Natural killer cell (primary cell): ENCODE measurements at regions not wholly inside any gene's neighbourhood (a gene's known extent, or its start where the extent isn't known, plus 50 kb on each side); places are given as distances from the start of the nearest gene placed in this dataset.
"Not testable (repeated sequence)": the region's sequence is repeated elsewhere in the genome, so short reads cannot be mapped to it uniquely, and the experiment has no call there.

ENCODE experiments used
- ATAC-seq, 3 donors: fragments of 150-1000 bp in 2 of 3; fragments of 200-7000 bp in 1 of 3; cut with Tn5 transposase; 1 replicate in 1 of 3; 2 replicates in 2 of 3; pipeline ENCODE4 v1.10.0; 2021; ENCODE audit warnings: mild to moderate bottlenecking in 2 of 3, moderate library complexity in 2 of 3
- DNase-seq, 2 donors: peaks; one replicate each; pipeline versions ENCODE4 v3.0.0 to v3.0.0-alpha.2; 2013 to 2021; ENCODE audit warnings: mixed read lengths in 1 of 2
- H3K27ac ChIP-seq: one replicate; pipeline ENCODE4 v1.5.1; 2013; ENCODE audit warnings: mild to moderate bottlenecking, low read length
- H3K27me3 ChIP-seq: one replicate; pipeline ENCODE4 v1.6.1; 2013; ENCODE audit warnings: low read length; ENCODE audit not compliant: control insufficient read depth, insufficient read depth
- H3K36me3 ChIP-seq: one replicate; pipeline ENCODE4 v1.6.1; 2013; ENCODE audit warnings: low read length; ENCODE audit not compliant: control insufficient read depth, insufficient read depth
- H3K4me1 ChIP-seq: one replicate; pipeline ENCODE4 v1.6.1; 2013; ENCODE audit warnings: low read length; ENCODE audit not compliant: control insufficient read depth, insufficient read depth
- H3K4me3 ChIP-seq: one replicate; pipeline ENCODE4 v1.5.1; 2013; ENCODE audit warnings: low read length
- H3K9me3 ChIP-seq: one replicate; pipeline ENCODE4 v1.6.1; 2013; ENCODE audit warnings: low read length; ENCODE audit not compliant: control insufficient read depth, insufficient read depth
- H3K27ac Mint-ChIP-seq, 2 donors: one replicate each; pipeline ENCODE4 v1.8.0; 2022; ENCODE audit warnings: mild to moderate bottlenecking in 2 of 2, mixed read lengths in 2 of 2, moderate library complexity in 1 of 2
- H3K27me3 Mint-ChIP-seq, 2 donors: one replicate each; pipeline ENCODE4 v1.8.0; 2022; ENCODE audit warnings: low read depth in 2 of 2, mixed read lengths in 2 of 2
- H3K36me3 Mint-ChIP-seq: one replicate; pipeline ENCODE4 v1.8.0; 2022; ENCODE audit warnings: mixed read lengths
- H3K4me1 Mint-ChIP-seq, 2 donors: one replicate each; pipeline ENCODE4 v1.8.0; 2022; ENCODE audit warnings: mixed read lengths in 2 of 2
- H3K4me3 Mint-ChIP-seq: one replicate; pipeline ENCODE4 v1.8.0; 2022; ENCODE audit warnings: mild to moderate bottlenecking, moderate library complexity, mixed read lengths
- H3K9me3 Mint-ChIP-seq, 2 donors: one replicate each; pipeline ENCODE4 v1.8.0; 2022; ENCODE audit warnings: mixed read lengths in 2 of 2
- WGBS: methylation state at CpG from one replicate; pipeline ENCODE4 v1.1.7; 2013; ENCODE audit warnings: missing lambda C conversion rate; ENCODE audit not compliant: insufficient coverage; 5-methylcytosine and 5-hydroxymethylcytosine counted together
- intact Hi-C: fragments of 100-400 bp; cut with micrococcal nuclease; formaldehyde crosslinking; loops from one replicate; pipeline ENCODE4 v1.14.2; 2022
- TF ChIP-seq, protein P1 (sequence below): fragments of 200-600 bp; IDR thresholded peaks from one replicate; pipeline ENCODE4 v1.8.0; 2022; ENCODE audit warnings: antibody characterized with exemption

DNA sequence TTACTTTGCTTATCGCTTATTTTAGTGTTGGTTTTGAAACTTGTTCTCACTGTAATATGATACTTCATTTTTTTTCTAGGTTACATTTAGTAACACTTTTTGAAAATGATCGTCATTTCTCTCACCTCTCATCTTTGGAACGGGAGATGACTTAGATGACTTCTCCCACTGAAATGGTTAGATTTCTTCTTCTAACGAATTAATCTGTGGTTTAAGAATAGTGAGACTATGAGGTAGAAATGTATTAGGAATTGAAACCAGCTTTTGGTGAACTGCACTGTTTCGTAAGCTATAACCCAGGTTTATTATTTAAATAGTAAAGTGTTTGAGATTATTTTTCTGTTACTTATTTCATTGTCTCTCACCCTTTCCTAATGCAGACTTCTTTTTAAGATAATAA lies 93.7 kb downstream of the PRR15 start:
- H3K9me3 Mint-ChIP-seq, result no peaks in the 10 kb centered on the region
- H3K4me1 Mint-ChIP-seq, result no peaks in the 10 kb centered on the region
- Histone ChIP-seq H3K27ac (no peak overlapping the region), H3K27me3 (no peaks in the 10 kb centered on the region), H3K9me3 (no peaks in the 10 kb centered on the region), H3K4me3 (no peak overlapping the region), H3K36me3 (no peaks in the 10 kb centered on the region), H3K4me1 (no peaks in the 10 kb centered on the region)
- ATAC-seq, result no peak
- no peaks in the 10 kb centered on the region for H3K36me3 Mint-ChIP-seq
- intact Hi-C loops, result no loop called here
- no peak overlapping the region for H3K4me3 Mint-ChIP-seq
- 92% methylated on average over 2 of the region's 5 CpGs for WGBS
- H3K27me3 Mint-ChIP-seq, result no peaks in the 10 kb centered on the region
- DNase-seq, result no peak
- no peak overlapping the region for H3K27ac Mint-ChIP-seq
- TF ChIP-seq, protein P1, sequence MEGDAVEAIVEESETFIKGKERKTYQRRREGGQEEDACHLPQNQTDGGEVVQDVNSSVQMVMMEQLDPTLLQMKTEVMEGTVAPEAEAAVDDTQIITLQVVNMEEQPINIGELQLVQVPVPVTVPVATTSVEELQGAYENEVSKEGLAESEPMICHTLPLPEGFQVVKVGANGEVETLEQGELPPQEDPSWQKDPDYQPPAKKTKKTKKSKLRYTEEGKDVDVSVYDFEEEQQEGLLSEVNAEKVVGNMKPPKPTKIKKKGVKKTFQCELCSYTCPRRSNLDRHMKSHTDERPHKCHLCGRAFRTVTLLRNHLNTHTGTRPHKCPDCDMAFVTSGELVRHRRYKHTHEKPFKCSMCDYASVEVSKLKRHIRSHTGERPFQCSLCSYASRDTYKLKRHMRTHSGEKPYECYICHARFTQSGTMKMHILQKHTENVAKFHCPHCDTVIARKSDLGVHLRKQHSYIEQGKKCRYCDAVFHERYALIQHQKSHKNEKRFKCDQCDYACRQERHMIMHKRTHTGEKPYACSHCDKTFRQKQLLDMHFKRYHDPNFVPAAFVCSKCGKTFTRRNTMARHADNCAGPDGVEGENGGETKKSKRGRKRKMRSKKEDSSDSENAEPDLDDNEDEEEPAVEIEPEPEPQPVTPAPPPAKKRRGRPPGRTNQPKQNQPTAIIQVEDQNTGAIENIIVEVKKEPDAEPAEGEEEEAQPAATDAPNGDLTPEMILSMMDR, result no peak

DNA sequence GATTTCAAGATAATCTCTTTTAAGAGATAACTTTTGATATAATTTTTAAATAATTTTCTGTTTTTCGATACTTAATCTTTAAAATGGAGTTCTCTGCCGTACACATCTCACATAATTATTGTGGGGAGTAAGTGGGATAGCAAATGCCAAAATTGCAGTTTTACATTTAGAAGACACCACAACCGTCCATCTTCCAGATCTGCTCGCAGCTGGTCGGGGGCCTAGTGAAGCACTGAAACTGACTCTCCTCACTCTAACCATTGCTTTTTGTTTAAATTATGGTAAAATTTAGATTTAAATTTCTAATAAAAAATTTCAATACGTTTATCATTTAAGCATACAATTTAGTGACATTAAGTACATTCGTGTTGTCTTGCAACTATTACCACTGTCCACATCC lies 94.2 kb downstream of the PRR15 start:
- H3K4me3 ChIP-seq, result no peak overlapping the region
- H3K36me3 Mint-ChIP-seq, result no peaks in the 10 kb centered on the region
- DNase-seq (no peak), ATAC-seq (no peak)
- H3K36me3 ChIP-seq, result no peaks in the 10 kb centered on the region
- no peaks in the 10 kb centered on the region for H3K27me3 ChIP-seq
- no peaks in the 10 kb centered on the region for H3K9me3 Mint-ChIP-seq
- 100% methylated on average over 2 of the region's 7 CpGs for WGBS
- intact Hi-C loops, result no loop called here
- no peaks in the 10 kb centered on the region for H3K9me3 ChIP-seq
- no peaks in the 10 kb centered on the region for H3K4me1 Mint-ChIP-seq
- TF ChIP-seq, protein P1, result no peak
- no peak overlapping the region for H3K27ac Mint-ChIP-seq
- no peak overlapping the region for H3K4me3 Mint-ChIP-seq
- no peaks in the 10 kb centered on the region for H3K4me1 ChIP-seq
- no peaks in the 10 kb centered on the region for H3K27me3 Mint-ChIP-seq
- H3K27ac ChIP-seq, result no peak overlapping the region

DNA sequence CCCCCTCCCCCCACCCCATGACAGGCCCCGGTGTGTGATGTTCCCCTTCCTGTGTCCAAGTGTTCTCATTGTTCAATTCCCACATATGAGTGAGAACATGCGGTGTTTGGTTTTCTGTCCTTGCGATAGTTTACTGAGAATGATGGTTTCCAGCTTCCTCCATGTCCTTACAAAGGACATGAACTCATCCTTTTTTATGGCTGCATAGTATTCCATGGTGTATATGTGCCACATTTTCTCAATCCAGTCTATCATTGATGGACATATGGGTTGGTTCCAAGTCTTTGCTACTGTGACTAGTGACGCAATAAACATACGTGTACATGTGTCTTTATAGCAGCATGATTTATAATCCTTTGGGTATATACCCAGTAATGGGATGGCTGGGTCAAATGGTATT lies 95.6 kb downstream of the PRR15 start:
- H3K27me3 Mint-ChIP-seq, intact Hi-C loops, H3K4me1 Mint-ChIP-seq, H3K9me3 ChIP-seq, ATAC-seq, DNase-seq, H3K4me1 ChIP-seq, H3K27me3 ChIP-seq, H3K36me3 ChIP-seq, H3K4me3 Mint-ChIP-seq, H3K27ac ChIP-seq, H3K27ac Mint-ChIP-seq, H3K4me3 ChIP-seq, H3K9me3 Mint-ChIP-seq, H3K36me3 Mint-ChIP-seq: not testable (repeated sequence)
- no CpG with 5 or more reads among the region's 5 CpGs for WGBS

DNA sequence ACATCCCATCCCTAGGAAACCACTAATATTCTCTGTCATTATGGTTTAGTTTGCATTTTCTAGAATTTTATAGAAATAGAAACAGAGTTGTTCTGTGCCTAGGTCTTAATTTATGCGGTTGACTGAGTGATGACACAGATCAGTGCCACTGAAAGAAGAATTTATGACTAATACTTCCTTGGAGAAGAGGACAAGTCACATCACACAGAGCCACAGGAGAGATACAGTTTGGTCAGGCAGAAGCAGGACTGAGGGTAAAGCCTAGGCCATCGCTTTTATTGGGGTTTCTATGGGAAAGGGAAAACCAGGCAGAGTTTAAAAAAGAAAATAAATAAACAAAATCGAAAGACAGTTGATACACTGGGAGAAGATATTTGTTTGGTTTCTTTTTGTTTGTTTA lies 99.3 kb downstream of the PRR15 start:
- H3K9me3 Mint-ChIP-seq, H3K4me3 ChIP-seq, intact Hi-C loops, H3K4me3 Mint-ChIP-seq, H3K27me3 Mint-ChIP-seq, H3K4me1 Mint-ChIP-seq, H3K27me3 ChIP-seq, H3K36me3 ChIP-seq, H3K4me1 ChIP-seq, H3K27ac ChIP-seq, DNase-seq, H3K9me3 ChIP-seq, H3K27ac Mint-ChIP-seq, H3K36me3 Mint-ChIP-seq, ATAC-seq: not testable (repeated sequence)
- WGBS, result 87% methylated on average over 3 of the region's 3 CpGs

DNA sequence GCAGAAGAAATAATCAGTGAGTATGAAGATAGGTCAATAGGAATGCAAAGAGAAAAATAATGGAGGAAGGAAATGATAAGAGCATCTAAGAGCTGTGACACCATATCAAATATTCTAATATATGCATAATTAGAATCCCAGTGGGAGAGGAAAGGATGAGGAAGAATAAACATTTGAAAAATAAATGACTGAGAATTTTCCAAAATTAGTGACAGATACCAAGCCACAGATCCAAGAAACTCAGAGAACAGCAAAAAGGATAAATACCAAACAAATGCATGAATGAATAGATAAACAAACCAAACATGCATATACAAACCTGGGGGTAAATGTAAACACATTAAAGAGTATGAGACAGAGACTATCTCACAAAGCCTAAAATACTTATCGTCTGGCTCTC lies 101.4 kb downstream of the PRR15 start:
- H3K27ac Mint-ChIP-seq, H3K9me3 Mint-ChIP-seq, H3K4me3 ChIP-seq, H3K36me3 Mint-ChIP-seq, H3K4me1 ChIP-seq, DNase-seq, H3K27me3 ChIP-seq, intact Hi-C loops, H3K9me3 ChIP-seq, ATAC-seq, H3K4me3 Mint-ChIP-seq, H3K27ac ChIP-seq, H3K36me3 ChIP-seq, H3K4me1 Mint-ChIP-seq: not testable (repeated sequence)
- no CpG with 5 or more reads among the region's 1 CpG for WGBS
- peaks cover 5 to 10% of the 10 kb centered on the region in 2 donors for H3K27me3 Mint-ChIP-seq

DNA sequence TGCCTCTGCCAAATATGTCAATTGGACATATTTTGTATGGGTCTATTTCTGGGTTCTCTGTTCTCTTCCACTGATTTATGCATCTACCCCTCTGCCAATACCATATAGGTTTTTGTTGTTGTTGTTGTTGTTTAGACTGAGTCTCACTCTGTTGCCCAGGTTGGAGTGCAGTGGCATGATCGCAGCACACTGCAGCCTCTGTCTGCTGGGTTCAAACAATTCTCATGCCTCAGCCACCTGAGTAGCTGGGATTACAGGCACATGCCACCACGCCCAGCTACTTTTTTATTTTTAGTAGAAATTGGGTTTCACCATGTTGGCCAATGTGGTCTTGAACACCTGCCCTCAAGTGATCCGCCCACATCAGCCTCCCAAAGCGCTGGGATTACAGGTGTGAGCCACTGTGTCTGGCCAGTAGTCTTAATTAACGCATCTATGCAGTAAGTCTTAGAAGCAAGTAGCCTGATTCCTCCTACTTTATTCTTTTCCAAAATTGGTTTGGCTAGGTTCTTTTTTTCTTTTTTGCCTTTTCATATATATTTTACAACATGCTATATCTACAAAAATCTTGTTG lies 103.5 kb downstream of the PRR15 start:
- H3K36me3 Mint-ChIP-seq, H3K27ac Mint-ChIP-seq, H3K4me1 Mint-ChIP-seq, H3K4me1 ChIP-seq, intact Hi-C loops, H3K4me3 ChIP-seq, H3K4me3 Mint-ChIP-seq, H3K27ac ChIP-seq, ATAC-seq, H3K9me3 ChIP-seq, H3K9me3 Mint-ChIP-seq, H3K36me3 ChIP-seq, DNase-seq, H3K27me3 ChIP-seq: not testable (repeated sequence)
- peaks cover 5 to 19% of the 10 kb centered on the region in 2 donors for H3K27me3 Mint-ChIP-seq
- 80% methylated on average over 2 of the region's 5 CpGs for WGBS

DNA sequence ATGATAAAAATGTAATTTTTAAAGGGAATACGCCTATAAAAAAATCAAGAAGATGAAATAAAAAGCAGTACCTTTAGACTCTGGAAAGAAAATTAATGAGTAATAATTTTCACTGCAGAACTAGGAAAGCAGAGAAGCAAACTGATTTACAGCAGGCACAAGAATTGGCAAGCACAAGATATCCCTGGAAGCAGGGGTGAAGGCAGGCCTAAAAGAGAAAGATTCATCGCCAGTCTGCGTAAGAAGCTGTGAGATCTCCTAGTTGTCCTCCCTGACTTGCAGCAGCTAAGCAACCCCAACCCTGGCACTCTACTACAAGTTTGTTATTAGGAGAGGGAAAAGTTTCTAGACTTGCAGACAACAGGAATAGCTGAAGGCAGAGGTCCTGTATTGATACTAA lies 107.7 kb downstream of the PRR15 start:
- H3K9me3 Mint-ChIP-seq, ATAC-seq, H3K4me1 ChIP-seq, H3K4me1 Mint-ChIP-seq, H3K4me3 ChIP-seq, H3K36me3 Mint-ChIP-seq, H3K27me3 ChIP-seq, H3K4me3 Mint-ChIP-seq, H3K9me3 ChIP-seq, intact Hi-C loops, H3K27ac Mint-ChIP-seq, H3K27ac ChIP-seq, H3K36me3 ChIP-seq, DNase-seq: not testable (repeated sequence)
- H3K27me3 Mint-ChIP-seq, result peaks cover 5 to 28% of the 10 kb centered on the region in 2 donors
- WGBS, result no CpG with 5 or more reads among the region's 3 CpGs
